Gastroesophageal sphincter (tissue), 4 donors: ENCODE measurements at regions not wholly inside any gene's neighbourhood (a gene's known extent, or its start where the extent isn't known, plus 50 kb on each side); places are given as distances from the start of the nearest gene placed in this dataset.
"Not testable (repeated sequence)": the region's sequence is repeated elsewhere in the genome, so short reads cannot be mapped to it uniquely, and the experiment has no call there.

Experiments used
- ATAC-seq: fragments of 150-250 bp; one replicate; pipeline ENCODE4 v1.9.1; 2016; ENCODE audit warnings: mild to moderate bottlenecking, moderate library complexity
- H3K27ac ChIP-seq, 4 donors: fragments of 200-600 bp; sonication (generic) in 3 of 4; 1 replicate in 3 of 4; 2 replicates in 1 of 4; pipeline ENCODE4 v1.5.1; 2016 to 2019
- H3K27me3 ChIP-seq: fragments of 200-600 bp; sonication (generic); one replicate; pipeline ENCODE4 v1.5.1; 2019
- H3K36me3 ChIP-seq, 2 donors: fragments of 200-600 bp; sonication (generic); one replicate each; pipeline ENCODE4 v1.5.1; 2019; ENCODE audit warnings: control low read depth in 1 of 2
- H3K4me1 ChIP-seq, 3 donors: fragments of 200-600 bp; sonication (generic); 1 replicate in 2 of 3; 2 replicates in 1 of 3; pipeline ENCODE4 v1.5.1; 2016 to 2019; ENCODE audit warnings: control low read depth in 2 of 3
- H3K4me3 ChIP-seq, 2 donors: fragments of 200-600 bp; sonication (generic); one replicate each; pipeline ENCODE4 v1.5.1; 2019; ENCODE audit warnings: mild to moderate bottlenecking in 1 of 2, moderate library complexity in 1 of 2
- H3K9me3 ChIP-seq, 3 donors: fragments of 200-600 bp; sonication (generic); one replicate each; pipeline ENCODE4 v1.5.1; 2017 to 2019; ENCODE audit warnings: control low read depth in 2 of 3
- CTCF ChIP-seq, 4 experiments: fragments of 200-600 bp in 2 of 4; fragments of 450-650 bp in 2 of 4; sonication (generic) in 1 of 4; IDR thresholded peaks; one replicate each; pipeline ENCODE4 v1.5.1; 2017 to 2019; ENCODE audit warnings: antibody characterized with exemption in 4 of 4, mild to moderate bottlenecking in 2 of 4, moderate library complexity in 2 of 4
- EP300 ChIP-seq: sonication (generic); formaldehyde crosslinking; IDR thresholded peaks from one replicate; pipeline ENCODE4 v1.6.1; 2017; ENCODE audit warnings: antibody characterized with exemption, mild to moderate bottlenecking
- POLR2A ChIP-seq, 2 donors: fragments of 450-650 bp; IDR thresholded peaks; one replicate each; pipeline ENCODE4 v1.6.1; 2017; ENCODE audit warnings: antibody characterized with exemption in 2 of 2, mild to moderate bottlenecking in 2 of 2, moderate library complexity in 1 of 2
- POLR2AphosphoS5 ChIP-seq: sonication (generic); formaldehyde crosslinking; IDR thresholded peaks from one replicate; pipeline ENCODE4 v1.6.1; 2017; ENCODE audit warnings: antibody characterized with exemption
- WGBS, 2 donors: methylation state at CpG; one replicate each; pipeline ENCODE4 v1.1.5; 2018; ENCODE audit warnings: low coverage in 1 of 2; 5-methylcytosine and 5-hydroxymethylcytosine counted together

DNA sequence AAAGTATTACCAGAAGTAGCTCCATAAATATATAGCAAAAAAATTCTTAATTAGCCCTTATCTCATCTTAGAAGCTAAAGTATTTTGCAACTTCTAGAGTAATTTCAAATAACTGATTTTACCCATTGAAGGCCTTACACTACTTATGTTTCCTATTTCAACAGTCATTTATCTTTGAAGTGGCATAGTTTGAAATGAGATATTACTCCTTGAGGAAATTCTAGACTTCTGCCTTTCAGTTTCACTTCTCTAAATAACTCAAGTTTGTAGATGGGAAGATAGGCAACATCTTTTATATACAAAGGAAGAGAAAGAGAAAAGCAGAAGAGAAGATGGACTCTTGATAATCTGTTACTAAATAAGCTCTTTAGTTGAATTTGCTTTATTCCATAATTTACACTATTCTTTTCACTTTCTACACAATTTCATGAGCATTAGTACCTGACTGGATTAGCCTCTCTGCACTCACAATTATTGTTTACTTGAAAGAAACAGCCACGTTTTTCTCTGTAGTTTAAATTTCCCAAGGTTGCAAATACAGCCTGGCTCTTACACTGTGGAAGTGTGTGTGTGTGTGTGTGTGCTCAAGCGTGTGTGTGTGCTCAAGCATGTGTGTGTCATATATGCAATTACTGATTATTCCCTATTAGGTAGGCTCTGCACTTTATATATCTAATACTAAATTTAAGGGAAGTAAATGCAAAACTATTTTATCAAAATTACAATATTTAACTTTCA lies 60.6 kb upstream of the EMB start:
- ATAC-seq: no peak
- 47 to 70% methylated on average over 2 of the region's 2 CpGs for WGBS, 2 donors
- Histone ChIP-seq H3K4me1 (no peaks in the 10 kb centered on the region), H3K9me3 (no peaks in the 10 kb centered on the region), H3K36me3 (no peaks in the 10 kb centered on the region), H3K27ac (no peak overlapping the region), H3K4me3 (no peak overlapping the region), H3K27me3 (no peaks in the 10 kb centered on the region)
- no peak for TF ChIP-seq POLR2A (IDR thresholded peaks at IDR 0.05)
- TF ChIP-seq EP300: no peak
- TF ChIP-seq POLR2AphosphoS5: no peak
- TF ChIP-seq CTCF (IDR thresholded peaks at IDR 0.05): no peak

DNA sequence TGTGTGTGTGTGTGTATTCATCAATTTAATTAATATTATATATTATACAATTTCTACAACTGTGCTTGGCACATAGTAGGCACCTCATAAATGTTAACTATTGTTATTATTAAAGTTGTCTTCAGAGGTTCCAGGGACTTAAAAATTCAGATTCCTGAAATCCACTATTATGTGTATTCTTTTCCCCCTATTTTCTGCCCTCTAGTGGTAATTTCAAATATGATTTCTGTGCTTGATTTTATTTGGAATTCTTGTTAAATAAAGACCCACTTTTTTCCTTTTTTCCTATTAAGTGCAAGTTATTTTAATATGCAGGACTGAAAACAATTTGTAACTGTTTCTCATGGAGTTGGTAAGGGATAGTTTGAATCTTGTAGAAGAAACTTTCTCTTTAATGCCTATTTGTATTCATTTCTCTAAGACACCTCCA lies 72.0 kb upstream of the EMB start:
- not testable (repeated sequence) for H3K4me1 ChIP-seq, H3K4me3 ChIP-seq, H3K36me3 ChIP-seq, H3K27me3 ChIP-seq, ATAC-seq, H3K27ac ChIP-seq, H3K9me3 ChIP-seq
- TF ChIP-seq CTCF (IDR thresholded peaks at IDR 0.05): peak in 1 of 4 experiments; percentile 15

- H3K4me3 ChIP-seq, H3K4me1 ChIP-seq, H3K36me3 ChIP-seq, H3K27me3 ChIP-seq, H3K9me3 ChIP-seq, H3K27ac ChIP-seq, ATAC-seq: not testable (repeated sequence)
Measured at GRCh38 chr5:50521060-50521459, 80.0 kb upstream of the EMB start.

DNA sequence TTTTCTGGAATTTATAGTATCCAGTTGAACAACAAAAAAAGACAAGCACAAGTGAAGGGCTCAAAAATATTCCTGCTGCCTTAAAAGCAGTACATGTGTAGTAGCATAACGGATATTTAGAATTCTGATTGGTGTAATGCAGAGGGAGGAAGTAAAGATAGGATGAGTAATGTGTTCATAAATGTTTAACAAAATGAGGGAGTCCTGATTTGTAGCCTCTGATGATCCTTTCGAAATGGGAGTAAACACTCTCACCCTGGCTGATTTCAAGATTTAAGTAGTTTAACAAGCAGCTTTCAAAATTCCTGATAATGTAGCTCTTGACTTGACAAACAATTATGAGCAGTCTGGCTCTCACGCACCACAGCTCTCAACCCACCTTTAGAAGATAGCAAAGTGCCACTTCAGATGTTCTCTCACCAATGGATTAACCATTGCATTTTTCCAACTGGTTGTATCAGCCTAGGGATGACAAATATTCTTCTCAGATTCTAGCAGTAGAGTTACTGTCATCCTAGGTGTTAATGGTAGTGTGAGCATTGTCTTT lies 86.5 kb upstream of the EMB start:
- 61 to 89% methylated on average over 3 of the region's 3 CpGs for WGBS, 2 donors
- not testable (repeated sequence) for ATAC-seq, H3K4me3 ChIP-seq, H3K4me1 ChIP-seq, H3K27me3 ChIP-seq, H3K9me3 ChIP-seq, H3K27ac ChIP-seq, H3K36me3 ChIP-seq

- Histone ChIP-seq H3K4me1 (no peaks in the 10 kb centered on the region), H3K27ac (no peak overlapping the region), H3K36me3 (no peaks in the 10 kb centered on the region), H3K4me3 (no peak overlapping the region), H3K9me3 (no peaks in the 10 kb centered on the region), H3K27me3 (no peaks in the 10 kb centered on the region)
- WGBS, 2 donors: 60 to 63% methylated on average over 3 of the region's 6 CpGs
- no peak for TF ChIP-seq CTCF (IDR thresholded peaks at IDR 0.05)
- no peak for TF ChIP-seq EP300
- TF ChIP-seq POLR2A (IDR thresholded peaks at IDR 0.05): no peak
- no peak for TF ChIP-seq POLR2AphosphoS5
- no peak for ATAC-seq
Measured at GRCh38 chr5:50535393-50535792, 94.3 kb upstream of the EMB start.

- not testable (repeated sequence) for H3K9me3 ChIP-seq, H3K36me3 ChIP-seq, H3K4me3 ChIP-seq, H3K27ac ChIP-seq, H3K27me3 ChIP-seq, ATAC-seq, H3K4me1 ChIP-seq
- 50 to 57% methylated on average over 1 of the region's 1 CpG for WGBS, 2 donors
Measured at GRCh38 chr5:50537534-50537933, 96.4 kb upstream of the EMB start.
